Ramos (cell line): ENCODE measurements at regions not wholly inside any gene's neighbourhood (a gene's known extent, or its start where the extent isn't known, plus 50 kb on each side); places are given as distances from the start of the nearest gene placed in this dataset.

Experiments
- in situ Hi-C: fragments of 300-500 bp; cut with MboI; formaldehyde crosslinking; loops from one replicate; pipeline ENCODE4 v1.14.3; 2022; ENCODE audit warnings: low sequenced_read_pairs; ENCODE audit not compliant: unreplicated experiment

DNA sequence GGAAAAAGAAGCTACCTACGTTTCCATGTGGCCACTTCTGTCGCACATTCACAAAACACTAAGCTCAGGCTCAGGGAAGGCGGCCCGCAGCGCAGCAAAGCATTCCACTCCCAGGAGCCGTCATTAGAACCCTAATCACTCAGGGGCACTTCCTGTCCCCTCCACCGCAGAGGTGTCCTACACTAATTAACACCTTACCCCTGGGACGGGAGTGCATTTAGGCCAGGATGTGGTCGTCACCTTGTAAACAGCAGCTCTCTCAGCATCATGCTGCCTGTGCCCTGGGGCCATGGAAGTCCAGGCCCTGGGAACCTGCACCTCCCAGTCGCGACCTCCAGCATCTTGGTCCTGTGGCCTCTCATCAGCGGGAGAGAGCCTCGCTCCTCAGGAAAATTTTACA lies 359.8 kb upstream of the SALL3 start:
- in situ Hi-C loops: no loop called here

GRCh38 chr18:78620326-78620725 lies 359.3 kb upstream of the SALL3 start:
- in situ Hi-C loops: no loop called here

GRCh38 chr18:78621141-78621755 lies 358.4 kb upstream of the SALL3 start:
- in situ Hi-C loops: no loop called here

GRCh38 chr18:78622251-78622906 lies 357.2 kb upstream of the SALL3 start:
- in situ Hi-C loops: no loop called here

- in situ Hi-C loops: no loop called here
Measured at GRCh38 chr18:78622907-78623541, 356.6 kb upstream of the SALL3 start.

DNA sequence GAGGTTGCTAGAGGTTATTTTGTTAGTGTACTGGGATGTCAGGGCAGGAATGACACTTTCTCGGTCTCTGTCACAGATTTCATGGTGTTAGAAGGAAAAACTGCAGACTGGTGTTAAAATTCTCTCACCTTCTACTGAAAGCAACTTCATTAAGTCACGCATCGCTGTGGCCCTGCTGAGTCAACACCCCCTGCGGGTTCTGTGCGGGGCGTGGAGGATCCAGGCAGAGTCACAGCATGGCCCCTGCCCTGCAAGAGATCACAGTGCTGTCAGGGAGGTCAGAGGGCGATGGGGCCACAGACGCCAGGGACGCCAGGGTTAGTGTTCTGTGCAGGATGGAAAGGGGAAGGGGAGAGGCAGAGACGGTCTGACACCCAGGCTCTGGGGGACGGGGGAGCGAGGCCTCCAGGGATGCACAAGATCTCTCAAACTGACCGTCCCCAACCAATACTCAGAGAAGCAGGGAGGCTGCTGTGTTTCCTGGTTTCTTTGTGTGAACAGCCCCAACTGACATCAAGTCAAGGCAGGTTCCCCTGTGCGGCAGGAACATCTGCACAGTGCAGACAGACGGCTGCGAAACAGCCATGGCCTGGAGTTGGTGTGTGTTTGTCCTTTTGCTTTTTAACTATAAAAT lies 354.9 kb upstream of the SALL3 start:
- in situ Hi-C loops: no loop called here

DNA sequence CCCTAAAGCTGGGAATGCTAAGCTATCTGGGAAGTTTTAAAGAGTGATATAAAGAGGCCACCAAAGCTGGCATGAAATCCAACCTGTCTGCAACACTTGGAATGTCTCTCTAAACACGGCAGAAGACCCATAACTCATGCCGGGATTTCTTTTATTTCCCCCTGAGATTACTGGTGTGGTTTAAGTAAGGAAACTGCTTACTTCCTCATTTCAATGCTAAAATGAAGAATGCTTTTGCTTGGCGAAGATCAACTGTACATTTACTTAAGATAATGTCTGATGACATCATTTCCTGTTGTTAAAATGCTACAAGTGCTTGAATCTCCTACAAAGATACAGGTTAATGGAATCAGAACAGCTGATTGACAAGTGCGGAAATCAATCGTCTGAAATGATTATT lies 353.8 kb upstream of the SALL3 start:
- in situ Hi-C loops: no loop called here

DNA sequence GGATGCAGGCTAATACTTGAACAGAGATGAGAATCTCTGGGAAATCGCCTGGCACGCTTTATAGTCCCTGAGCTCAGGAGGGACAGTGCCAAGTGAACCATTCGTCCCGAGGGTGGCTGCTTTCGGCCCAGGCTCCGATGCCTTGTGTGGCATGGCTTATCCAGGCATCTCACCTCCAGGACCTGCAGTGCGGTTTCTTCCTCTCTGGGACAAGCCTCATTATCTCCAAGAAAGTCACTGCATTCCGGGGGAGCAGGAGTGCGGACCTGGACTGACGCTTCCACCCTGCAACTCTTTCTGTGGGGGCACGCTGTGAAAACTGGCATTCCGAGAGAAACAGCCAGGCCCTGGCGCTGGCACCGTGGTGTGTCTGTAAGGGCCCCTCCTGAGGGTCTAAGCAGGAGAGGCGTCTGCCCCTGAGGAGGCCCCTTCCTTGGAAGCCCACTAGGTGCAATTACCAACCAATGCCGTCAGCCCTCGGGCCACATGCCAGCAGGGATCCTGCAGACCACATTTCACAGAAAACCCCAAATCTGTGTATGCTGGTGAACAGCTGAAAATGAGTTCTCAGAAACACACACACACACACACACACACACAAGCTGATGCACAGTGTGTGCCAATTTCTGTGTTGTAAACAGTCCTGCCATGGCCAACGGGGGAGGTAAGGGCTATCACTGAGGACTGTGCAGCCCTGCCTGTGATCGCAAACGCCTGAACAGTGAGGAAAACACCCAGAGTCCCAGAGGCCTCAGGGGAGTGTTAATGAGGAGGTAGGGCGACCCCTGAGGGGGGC lies 351.9 kb upstream of the SALL3 start:
- in situ Hi-C loops: no loop called here

DNA sequence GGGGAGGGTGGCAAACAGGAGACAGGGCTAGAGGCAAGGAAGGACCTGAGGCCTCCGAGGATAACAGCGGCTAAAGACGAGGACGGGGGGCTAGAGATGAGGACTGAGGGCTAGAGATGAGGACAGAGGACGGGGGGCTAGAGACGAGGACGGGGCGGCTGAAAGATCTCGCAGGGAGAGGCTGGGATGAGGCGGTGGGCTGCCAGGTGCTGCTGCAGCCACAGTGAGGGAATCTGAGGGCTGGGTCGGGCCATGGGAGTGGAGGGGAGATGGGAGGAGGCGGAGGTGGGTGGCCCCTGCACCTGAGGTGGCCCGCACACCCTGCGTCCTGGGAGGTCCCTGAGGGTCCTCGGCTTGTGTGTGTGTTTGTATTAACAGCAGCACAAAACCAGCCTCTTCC lies 350.2 kb upstream of the SALL3 start:
- in situ Hi-C loops: no loop called here

- in situ Hi-C loops: no loop called here
Measured at GRCh38 chr18:78630356-78630755, 349.3 kb upstream of the SALL3 start.

DNA sequence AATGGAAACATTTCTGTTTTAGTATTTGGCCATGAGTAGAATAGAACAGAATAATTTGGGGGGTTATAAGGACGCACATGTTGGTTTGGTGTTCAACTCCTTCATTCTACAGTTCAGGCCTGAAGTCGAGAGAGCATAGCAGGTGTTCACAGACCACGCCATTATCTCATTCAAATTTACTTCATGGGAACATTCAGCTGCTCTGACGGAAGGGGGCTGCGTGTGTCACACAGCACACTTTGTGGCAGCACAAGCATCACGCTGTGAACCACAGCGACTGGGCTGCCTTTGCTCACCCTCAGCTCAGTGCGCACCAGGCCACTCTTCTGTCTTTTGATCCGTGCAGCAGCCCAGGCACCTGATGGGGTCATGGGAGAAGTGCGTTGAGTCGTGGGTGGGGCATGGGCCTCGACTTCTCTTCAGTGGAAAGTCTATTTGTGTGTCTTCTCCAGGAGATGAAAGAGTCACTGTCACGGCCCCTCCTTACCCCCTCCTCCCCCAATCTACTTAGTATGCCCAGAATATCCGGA lies 348.6 kb upstream of the SALL3 start:
- in situ Hi-C loops: no loop called here

GRCh38 chr18:78632111-78632541 lies 347.5 kb upstream of the SALL3 start:
- in situ Hi-C loops: no loop called here

DNA sequence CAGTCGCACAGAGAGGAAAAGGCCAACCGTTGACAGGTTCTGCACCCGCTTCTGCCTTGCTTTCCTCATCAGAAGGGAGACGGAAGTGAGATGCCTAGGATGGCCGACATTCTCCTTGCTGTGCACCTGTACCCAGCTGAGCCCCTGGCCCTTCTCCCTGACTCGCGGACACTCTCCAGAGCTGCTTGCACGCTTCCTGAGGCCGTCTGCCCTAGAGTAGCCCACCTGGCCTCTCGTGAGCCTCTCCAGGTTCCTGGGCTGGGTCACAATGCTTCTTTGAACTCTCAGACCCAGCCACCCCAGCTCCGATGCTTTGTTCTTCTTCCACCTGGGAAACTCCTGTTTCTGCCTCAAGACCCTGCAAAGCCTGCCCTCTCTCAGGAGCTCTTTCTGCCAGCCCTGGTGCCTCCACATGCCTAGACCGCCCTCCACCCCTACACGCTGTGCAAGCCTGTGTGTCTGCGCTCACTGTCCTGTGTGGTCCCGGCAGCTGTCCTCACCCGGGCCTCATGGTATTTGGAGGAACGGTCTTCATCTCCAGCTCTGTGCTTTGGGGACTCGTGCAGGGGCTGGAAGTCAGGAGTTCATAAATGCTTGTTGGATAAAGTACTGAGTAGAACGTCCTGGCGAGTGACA lies 345.4 kb upstream of the SALL3 start:
- in situ Hi-C loops: no loop called here

DNA sequence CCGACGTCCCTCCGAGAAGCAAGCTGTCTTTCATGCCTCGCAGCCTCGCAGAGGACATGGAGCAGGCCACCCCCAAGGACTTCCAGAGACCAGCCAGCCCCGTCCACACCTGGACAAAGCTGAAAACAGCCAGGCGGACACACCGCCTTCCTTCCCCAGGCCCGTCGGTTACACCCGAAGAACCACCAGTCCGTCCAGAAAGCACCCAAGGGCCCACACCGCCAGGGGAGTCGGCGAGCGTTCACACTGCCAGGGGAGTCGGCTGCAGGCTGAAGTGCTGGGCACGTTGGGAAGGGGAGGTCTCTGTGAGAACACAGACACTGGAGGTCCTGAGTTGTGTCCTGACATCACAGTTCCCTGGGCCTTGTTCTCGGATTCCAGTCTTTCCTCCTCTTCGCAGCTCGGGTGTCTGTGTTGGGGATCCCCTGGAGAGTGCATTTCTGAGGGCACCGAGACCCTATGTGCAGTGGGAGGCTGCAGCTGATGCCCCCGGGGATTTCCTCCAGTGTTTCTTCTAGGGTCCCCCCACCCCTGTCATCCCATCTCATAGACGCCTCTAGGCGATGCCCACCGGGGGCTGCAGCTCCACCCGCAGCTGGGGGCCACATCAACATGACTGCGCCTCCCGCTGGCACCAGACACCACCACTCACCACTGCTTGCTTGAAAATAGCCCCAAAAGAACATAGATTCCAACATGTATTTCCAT lies 344.4 kb upstream of the SALL3 start:
- in situ Hi-C loops: no loop called here

GRCh38 chr18:78636260-78636659 lies 343.4 kb upstream of the SALL3 start:
- in situ Hi-C loops: no loop called here

DNA sequence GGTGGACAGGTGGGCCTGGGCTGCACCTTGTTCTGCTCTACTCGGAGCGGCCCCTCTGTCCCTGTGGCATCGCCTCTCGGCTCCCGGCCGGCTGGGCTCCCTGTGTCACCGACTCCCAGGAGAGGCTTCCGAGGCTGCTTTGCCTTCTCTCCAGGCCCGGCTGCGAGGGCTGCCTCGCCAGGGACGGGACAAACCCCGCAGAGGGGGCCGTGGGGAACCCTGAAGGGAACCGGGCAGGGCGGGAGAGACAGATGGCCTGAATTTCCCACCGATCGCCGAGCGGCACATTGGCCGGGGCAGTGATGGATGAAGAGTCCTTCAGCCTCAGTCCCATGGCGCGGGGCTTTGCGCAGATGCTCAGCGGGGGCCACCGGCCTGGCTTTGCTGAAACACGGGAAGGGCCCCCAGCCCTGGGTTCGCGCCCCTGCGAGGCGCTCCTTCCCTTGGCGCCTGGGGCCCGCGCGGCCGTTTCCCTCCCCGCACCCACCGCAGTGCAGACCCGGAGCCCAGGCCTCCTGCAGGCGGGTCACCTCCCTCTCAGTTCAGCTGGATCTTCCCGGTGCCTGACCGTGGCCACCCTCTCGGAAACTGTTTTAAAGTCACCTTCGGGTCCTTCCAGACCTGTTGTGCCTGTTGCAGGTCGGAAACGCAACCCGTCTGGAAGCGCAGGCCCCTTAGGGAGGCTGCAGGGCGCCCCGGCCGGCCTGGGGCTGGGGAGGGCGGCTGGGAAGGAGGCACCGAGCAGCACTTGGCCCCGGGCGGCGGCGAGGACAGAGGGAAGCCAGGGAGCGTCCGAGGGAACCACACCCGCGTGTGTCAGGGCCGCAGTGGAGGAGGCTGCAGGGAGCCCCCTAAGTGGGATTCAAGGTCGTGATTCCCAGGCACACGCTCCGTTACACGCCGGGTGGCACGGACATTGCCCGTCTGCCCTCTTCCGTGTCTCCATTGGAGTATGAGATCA lies 341.9 kb upstream of the SALL3 start:
- in situ Hi-C loops: no loop called here

DNA sequence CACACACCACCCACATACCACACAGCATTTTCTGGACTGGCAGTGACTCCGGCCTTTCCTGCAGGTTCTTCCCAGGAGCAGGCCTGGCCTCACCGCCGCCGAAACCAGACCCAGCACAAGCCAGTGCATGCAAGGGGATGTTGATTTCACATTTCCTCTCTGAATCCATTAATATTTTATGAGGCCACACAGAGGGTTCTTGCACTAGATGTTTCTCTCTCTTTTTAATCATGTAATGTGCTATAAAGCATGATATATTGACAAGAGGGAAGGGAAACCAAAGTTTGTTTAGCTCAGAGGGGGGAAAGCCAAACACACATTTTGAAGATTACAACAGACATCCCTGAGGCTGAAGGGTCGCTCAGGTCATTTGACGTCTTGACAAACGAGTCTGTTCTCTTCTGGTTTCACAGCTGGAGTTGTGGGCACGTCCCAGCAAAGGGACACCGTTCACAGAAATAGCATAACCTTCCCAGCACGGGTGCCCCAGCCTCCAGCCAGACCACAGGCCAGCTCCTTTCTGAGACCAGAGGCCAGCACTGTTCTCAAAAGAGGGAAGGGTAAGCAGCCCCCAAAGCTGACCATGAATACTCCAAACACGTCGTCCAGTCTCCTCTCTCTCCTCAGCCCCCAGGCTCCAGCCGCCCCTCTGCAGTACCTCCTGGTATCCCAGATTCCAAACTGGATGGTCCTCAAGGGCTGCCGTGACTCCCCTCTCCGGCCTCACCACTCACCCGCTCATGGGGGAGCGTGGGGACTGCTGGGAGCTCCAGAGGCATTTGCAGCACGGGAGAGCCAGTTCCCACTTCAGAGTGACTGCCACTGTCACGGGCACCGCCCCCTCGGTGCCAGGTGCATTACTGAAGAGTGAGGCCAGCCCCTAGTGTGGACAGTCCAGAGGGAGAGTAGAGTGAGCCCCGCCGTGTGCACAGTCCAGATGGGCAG lies 340.3 kb upstream of the SALL3 start:
- in situ Hi-C loops: no loop called here
